ENCODE measurements at regions not wholly inside any gene's neighbourhood (a gene's known extent, or its start where the extent isn't known, plus 50 kb on each side); places are given as distances from the start of the nearest gene placed in this dataset.

- intact Hi-C loops (cut with DNase I; ENCODE audit: low total_unique reads) = no loop called here
- H3K4me1 ChIP-seq = no peaks in the 10 kb centered on the region
- H3K4me3 ChIP-seq = no peak overlapping the region
- no peaks in the 10 kb centered on the region for H3K27me3 ChIP-seq (replicated peaks in 1 of 7)
- H3K27ac ChIP-seq = no peak overlapping the region
- no peaks in the 10 kb centered on the region for H3K36me3 ChIP-seq
- H3K9me3 ChIP-seq = peaks cover 0 to 52% (median 32%) of the 10 kb centered on the region in 8 donors
- DNase-seq = no peak
- 84 to 94% (median 88%) methylated on average over 4 of the region's 4 CpGs for WGBS, 5 donors
- TF ChIP-seq POLR2AphosphoS5 (IDR thresholded peaks at IDR 0.05) (no peak), CTCF (IDR thresholded peaks at IDR 0.05 in 8 of 11, conservative IDR thresholded peaks at IDR 0.05 in 3 of 11) (no peak), POLR2A (IDR thresholded peaks at IDR 0.05) (no peak)
These were observed 116.1 kb upstream of the FBXO33 start for GRCh38 chr14:39548358-39548757.

- Histone ChIP-seq H3K36me3 (no peaks in the 10 kb centered on the region), H3K9me3 (peaks cover 4 to 54% (median 36%) of the 10 kb centered on the region in 8 donors), H3K27me3 (replicated peaks in 1 of 7) (no peaks in the 10 kb centered on the region), H3K4me1 (no peaks in the 10 kb centered on the region), H3K27ac (no peak overlapping the region), H3K4me3 (no peak overlapping the region)
- TF ChIP-seq CTCF (IDR thresholded peaks at IDR 0.05 in 8 of 11, conservative IDR thresholded peaks at IDR 0.05 in 3 of 11) = no peak
- no peak for TF ChIP-seq POLR2A (IDR thresholded peaks at IDR 0.05)
- no peak for TF ChIP-seq POLR2AphosphoS5 (IDR thresholded peaks at IDR 0.05)
- intact Hi-C loops (cut with DNase I; ENCODE audit: low total_unique reads) = no loop called here
- DNase-seq = no peak
- 68 to 75% (median 72%) methylated on average over 3 of the region's 3 CpGs for WGBS, 5 donors
These were observed 115.6 kb upstream of the FBXO33 start for GRCh38 chr14:39547845-39548244.

DNA sequence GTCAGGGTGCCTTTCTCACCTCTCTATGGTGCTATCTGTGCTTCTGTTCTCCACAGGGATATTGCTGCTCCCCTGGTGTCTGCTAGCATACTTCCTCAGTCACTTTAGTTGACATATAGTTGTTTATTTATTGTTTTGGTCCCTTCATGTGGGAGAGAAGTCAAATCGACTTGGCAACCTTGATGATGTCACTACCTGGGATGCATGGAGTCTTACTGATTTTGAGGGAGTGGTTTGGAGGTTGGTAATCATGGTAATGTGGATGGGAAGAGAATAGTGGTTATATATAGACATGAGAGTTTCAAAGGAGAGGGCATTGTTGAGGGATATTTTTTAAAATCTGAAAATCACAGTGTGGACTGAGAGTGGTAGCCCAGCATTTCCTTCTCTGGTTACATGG, 73.6 kb upstream of the FBXO33 start:
- H3K27ac ChIP-seq = no peak overlapping the region
- H3K4me3 ChIP-seq = no peak overlapping the region
- 43 to 67% (median 55%) methylated on average over 1 of the region's 1 CpG for WGBS, 5 donors
- H3K4me1 ChIP-seq = no peaks in the 10 kb centered on the region
- no peaks in the 10 kb centered on the region for H3K27me3 ChIP-seq (replicated peaks in 1 of 7)
- TF ChIP-seq POLR2A (IDR thresholded peaks at IDR 0.05) (no peak), CTCF (IDR thresholded peaks at IDR 0.05 in 8 of 11, conservative IDR thresholded peaks at IDR 0.05 in 3 of 11) (no peak)
- intact Hi-C loops (cut with DNase I; ENCODE audit: low total_unique reads) = no loop called here
- H3K9me3 ChIP-seq = peaks cover 0 to 39% (median 30%) of the 10 kb centered on the region in 8 donors
- DNase-seq = no peak
- no peaks in the 10 kb centered on the region for H3K36me3 ChIP-seq

DNA sequence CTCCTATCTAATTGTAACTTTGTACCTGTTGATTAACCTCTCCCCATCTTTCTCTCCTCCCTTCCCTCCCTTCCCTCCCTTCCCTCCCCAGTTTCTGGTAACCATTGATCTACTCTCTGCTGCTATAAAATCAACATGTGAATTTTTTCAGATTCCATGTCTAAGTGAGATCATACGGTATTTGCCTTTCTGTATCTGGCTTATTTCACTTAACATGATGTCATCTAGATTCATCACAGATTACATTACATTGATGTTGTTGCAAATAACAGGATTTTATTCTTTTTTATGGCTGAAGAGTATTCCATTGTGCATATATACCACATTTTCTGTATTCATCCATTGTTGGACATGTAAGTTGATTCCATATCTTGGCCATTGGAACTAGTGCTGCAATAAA, 68.0 kb upstream of the FBXO33 start:
- no peak for DNase-seq
- Histone ChIP-seq H3K4me1 (no peaks in the 10 kb centered on the region), H3K27ac (no peak overlapping the region), H3K9me3 (peaks cover 0 to 25% (median 16%) of the 10 kb centered on the region in 8 donors), H3K27me3 (replicated peaks in 1 of 7) (no peaks in the 10 kb centered on the region), H3K4me3 (no peak overlapping the region), H3K36me3 (no peaks in the 10 kb centered on the region)
- WGBS, 5 donors = 82 to 96% (median 89%) methylated on average over 1 of the region's 1 CpG
- intact Hi-C loops (cut with DNase I; ENCODE audit: low total_unique reads) = no loop called here
- TF ChIP-seq POLR2A (IDR thresholded peaks at IDR 0.05) = no peak
- no peak for TF ChIP-seq CTCF (IDR thresholded peaks at IDR 0.05 in 8 of 11, conservative IDR thresholded peaks at IDR 0.05 in 3 of 11)
- TF ChIP-seq POLR2AphosphoS5 (IDR thresholded peaks at IDR 0.05) = no peak
